ENCODE measurements at regions not wholly inside any gene's neighbourhood (a gene's known extent, or its start where the extent isn't known, plus 50 kb on each side); places are given as distances from the start of the nearest gene placed in this dataset.

DNA sequence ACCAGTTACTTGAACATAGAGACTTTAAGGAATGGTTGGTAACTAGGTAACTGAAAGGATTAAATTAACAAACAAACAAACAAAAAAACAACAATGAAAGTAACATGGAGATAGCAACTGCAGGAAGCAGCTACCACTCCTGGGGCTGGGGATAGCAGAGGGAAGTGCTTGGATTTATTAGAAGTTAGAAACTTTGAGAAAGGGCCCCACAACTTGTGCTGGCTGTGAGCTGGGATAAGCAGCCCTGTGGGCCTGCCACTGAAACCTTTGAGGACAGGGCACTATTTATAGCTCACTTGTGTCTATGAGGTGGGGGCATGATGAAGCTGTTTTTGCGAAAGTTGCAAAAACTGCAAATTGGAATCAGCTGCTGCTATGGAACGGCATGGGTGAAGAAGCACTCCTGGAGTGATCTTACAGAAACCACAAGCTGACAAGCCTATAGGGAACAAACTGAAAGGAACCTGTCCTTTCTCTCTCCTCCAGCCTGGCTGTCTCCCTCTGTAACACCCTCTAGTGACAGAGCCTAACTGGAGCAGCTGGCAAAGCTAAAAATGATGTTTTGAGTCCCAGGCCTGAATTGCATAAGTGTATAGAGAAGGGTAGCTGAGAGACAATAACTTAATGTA is 91.4 kb upstream of the RANBP6 start:
- no peak for TF ChIP-seq YY1 (IDR thresholded peaks at IDR 0.05; ENCODE audit: insufficient read depth, insufficient read length)
- TF ChIP-seq ZNF274 (IDR thresholded peaks at IDR 0.05; ENCODE audit: low read depth, low read length) = no peak
- TF ChIP-seq SUZ12 (IDR thresholded peaks at IDR 0.05; ENCODE audit: extremely low read depth, insufficient read depth, insufficient read length) = no peak

Data from NT2/D1 (cell line).